ENCODE measurements at regions not wholly inside any gene's neighbourhood (a gene's known extent, or its start where the extent isn't known, plus 50 kb on each side); places are given as distances from the start of the nearest gene placed in this dataset.
"Not testable (repeated sequence)": the region's sequence is repeated elsewhere in the genome, so short reads cannot be mapped to it uniquely, and the experiment has no call there.

DNA sequence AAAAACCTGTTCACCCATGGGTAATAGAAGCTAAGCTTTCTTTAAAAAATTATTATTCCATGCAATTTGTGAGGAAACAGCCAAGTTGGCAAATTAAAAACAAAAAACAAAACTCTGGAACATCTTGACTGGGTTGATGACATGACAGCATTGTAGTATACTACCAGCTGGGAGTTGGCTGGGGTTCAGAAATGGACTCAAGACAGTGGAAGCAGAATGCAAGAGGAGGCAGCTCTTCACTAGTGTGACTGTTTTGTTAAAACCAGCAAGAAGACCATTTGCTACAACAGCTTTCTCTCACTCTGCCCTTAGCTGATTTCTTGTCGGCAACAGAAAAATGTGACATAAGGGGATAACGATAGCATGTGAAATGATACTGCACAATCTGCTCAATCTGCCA, 1298.9 kb upstream of the ADGRL4 start:
- H3K27me3 ChIP-seq (ENCODE audit: control insufficient read depth in 2 of 2, insufficient read depth in 2 of 2, low read length in 2 of 2): no peaks in the 10 kb centered on the region
- H3K27ac ChIP-seq (ENCODE audit: low read depth in 1 of 2, low read length in 2 of 2): no peak overlapping the region
- TF ChIP-seq, protein P1, sequence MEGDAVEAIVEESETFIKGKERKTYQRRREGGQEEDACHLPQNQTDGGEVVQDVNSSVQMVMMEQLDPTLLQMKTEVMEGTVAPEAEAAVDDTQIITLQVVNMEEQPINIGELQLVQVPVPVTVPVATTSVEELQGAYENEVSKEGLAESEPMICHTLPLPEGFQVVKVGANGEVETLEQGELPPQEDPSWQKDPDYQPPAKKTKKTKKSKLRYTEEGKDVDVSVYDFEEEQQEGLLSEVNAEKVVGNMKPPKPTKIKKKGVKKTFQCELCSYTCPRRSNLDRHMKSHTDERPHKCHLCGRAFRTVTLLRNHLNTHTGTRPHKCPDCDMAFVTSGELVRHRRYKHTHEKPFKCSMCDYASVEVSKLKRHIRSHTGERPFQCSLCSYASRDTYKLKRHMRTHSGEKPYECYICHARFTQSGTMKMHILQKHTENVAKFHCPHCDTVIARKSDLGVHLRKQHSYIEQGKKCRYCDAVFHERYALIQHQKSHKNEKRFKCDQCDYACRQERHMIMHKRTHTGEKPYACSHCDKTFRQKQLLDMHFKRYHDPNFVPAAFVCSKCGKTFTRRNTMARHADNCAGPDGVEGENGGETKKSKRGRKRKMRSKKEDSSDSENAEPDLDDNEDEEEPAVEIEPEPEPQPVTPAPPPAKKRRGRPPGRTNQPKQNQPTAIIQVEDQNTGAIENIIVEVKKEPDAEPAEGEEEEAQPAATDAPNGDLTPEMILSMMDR (IDR thresholded peaks at IDR 0.05): no peak
- Mint-ChIP-seq H3K4me3 (no peak overlapping the region), H3K36me3 (no peaks in the 10 kb centered on the region), H3K27me3 (ENCODE audit: low read depth in 3 of 3) (peaks cover 0 to 1% (median 0%) of the 10 kb centered on the region in 3 donors), H3K27ac (no peak overlapping the region), H3K9me3 (peaks cover 0 to 5% (median 0%) of the 10 kb centered on the region in 7 donors), H3K4me1 (no peaks in the 10 kb centered on the region)
- no peaks in the 10 kb centered on the region for H3K79me2 ChIP-seq (ENCODE audit: insufficient read depth, low read length)
- H3K4me3 ChIP-seq (replicated peaks in 1 of 3; ENCODE audit: low read depth in 2 of 3, low read length in 3 of 3): no peak overlapping the region
- intact Hi-C loops (cut with micrococcal nuclease): no loop called here
- no peak overlapping the region for H3K4me2 ChIP-seq (replicated peaks; ENCODE audit: extremely low read depth, low read length, poor library complexity, severe bottlenecking)
- no peaks in the 10 kb centered on the region for H4K20me1 ChIP-seq (ENCODE audit: insufficient read depth, low read length)
- H3K9ac ChIP-seq (ENCODE audit: insufficient read depth, low read length, poor library complexity, severe bottlenecking): no peak overlapping the region
- no peak for DNase-seq
- peaks cover 0 to 12% of the 10 kb centered on the region in 2 donors for H3K9me3 ChIP-seq (replicated peaks in 1 of 2; ENCODE audit: control insufficient read depth in 1 of 2, insufficient read depth in 1 of 2, low read length in 2 of 2)
- 80% methylated on average over 1 of the region's 2 CpGs for WGBS (ENCODE audit: insufficient coverage)
- H2AFZ ChIP-seq (ENCODE audit: insufficient read depth, low read depth, low read length, poor library complexity, severe bottlenecking): no peak overlapping the region
- no peaks in the 10 kb centered on the region for H3K4me1 ChIP-seq (ENCODE audit: control insufficient read depth in 1 of 2, insufficient read depth in 2 of 2, low read length in 2 of 2)
- no peaks in the 10 kb centered on the region for H3K36me3 ChIP-seq (replicated peaks in 1 of 2; ENCODE audit: control insufficient read depth in 1 of 2, insufficient read depth in 2 of 2, low read length in 2 of 2)

DNA sequence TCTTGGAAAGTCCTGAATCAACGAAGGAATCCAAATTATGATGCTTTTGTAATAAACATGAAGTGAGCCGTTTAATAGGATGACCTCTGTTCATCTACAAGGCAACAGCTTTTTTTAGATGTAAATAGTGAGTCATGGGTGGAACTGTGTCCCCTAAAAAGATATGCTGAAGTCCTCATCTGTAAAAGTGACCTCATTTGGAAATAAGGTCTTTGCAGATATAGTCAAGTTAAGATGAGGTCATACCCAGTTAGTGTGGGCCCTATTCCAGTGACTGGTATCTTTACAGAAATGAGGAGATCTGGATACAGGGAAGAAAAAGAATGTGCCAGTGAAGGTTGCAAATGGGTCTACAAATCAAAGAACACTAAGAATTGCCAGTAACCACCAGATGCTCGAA, 1287.3 kb upstream of the ADGRL4 start:
- no peaks in the 10 kb centered on the region for H3K4me1 Mint-ChIP-seq
- H3K4me3 Mint-ChIP-seq: no peak overlapping the region
- no peaks in the 10 kb centered on the region for H3K27me3 ChIP-seq (ENCODE audit: control insufficient read depth in 2 of 2, insufficient read depth in 2 of 2, low read length in 2 of 2)
- no peaks in the 10 kb centered on the region for H3K36me3 ChIP-seq (replicated peaks in 1 of 2; ENCODE audit: control insufficient read depth in 1 of 2, insufficient read depth in 2 of 2, low read length in 2 of 2)
- no peak overlapping the region for H3K27ac ChIP-seq (ENCODE audit: low read depth in 1 of 2, low read length in 2 of 2)
- H4K20me1 ChIP-seq (ENCODE audit: insufficient read depth, low read length): no peaks in the 10 kb centered on the region
- no CpG with 5 or more reads among the region's 3 CpGs for WGBS (ENCODE audit: insufficient coverage)
- H3K9ac ChIP-seq (ENCODE audit: insufficient read depth, low read length, poor library complexity, severe bottlenecking): no peak overlapping the region
- H3K79me2 ChIP-seq (ENCODE audit: insufficient read depth, low read length): no peaks in the 10 kb centered on the region
- no peak overlapping the region for H2AFZ ChIP-seq (ENCODE audit: insufficient read depth, low read depth, low read length, poor library complexity, severe bottlenecking)
- TF ChIP-seq, protein P1 (IDR thresholded peaks at IDR 0.05): no peak
- H3K9me3 ChIP-seq (replicated peaks in 1 of 2; ENCODE audit: control insufficient read depth in 1 of 2, insufficient read depth in 1 of 2, low read length in 2 of 2): no peaks in the 10 kb centered on the region
- no peak overlapping the region for H3K4me2 ChIP-seq (replicated peaks; ENCODE audit: extremely low read depth, low read length, poor library complexity, severe bottlenecking)
- H3K9me3 Mint-ChIP-seq: peaks cover 0 to 6% (median 2%) of the 10 kb centered on the region in 7 donors
- no peaks in the 10 kb centered on the region for H3K36me3 Mint-ChIP-seq
- no peak overlapping the region for H3K4me3 ChIP-seq (replicated peaks in 1 of 3; ENCODE audit: low read depth in 2 of 3, low read length in 3 of 3)
- intact Hi-C loops (cut with micrococcal nuclease): no loop called here
- H3K27ac Mint-ChIP-seq: no peak overlapping the region
- H3K27me3 Mint-ChIP-seq (ENCODE audit: low read depth in 3 of 3): no peaks in the 10 kb centered on the region
- H3K4me1 ChIP-seq (ENCODE audit: control insufficient read depth in 1 of 2, insufficient read depth in 2 of 2, low read length in 2 of 2): no peaks in the 10 kb centered on the region
- DNase-seq: no peak

DNA sequence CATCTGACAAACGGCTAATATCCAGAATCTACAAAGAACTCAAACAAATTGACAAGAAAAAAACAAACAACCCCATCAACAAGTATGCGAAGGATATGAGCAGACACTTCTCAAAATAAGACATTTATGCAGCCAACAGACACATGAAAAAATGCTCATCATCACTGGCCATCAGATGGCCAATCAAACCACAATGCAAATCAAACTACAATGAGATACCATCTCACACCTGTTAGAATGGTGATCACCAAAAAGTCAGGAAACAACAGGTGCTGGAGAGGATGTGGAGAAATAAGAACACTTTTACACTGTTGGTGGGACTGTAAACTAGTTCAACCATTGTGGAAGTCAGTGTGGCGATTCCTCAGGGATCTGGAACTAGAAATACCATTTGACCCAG, 1282.2 kb upstream of the ADGRL4 start:
- H3K27ac Mint-ChIP-seq; H3K4me3 ChIP-seq (replicated peaks in 1 of 3; ENCODE audit: low read depth in 2 of 3, low read length in 3 of 3); H2AFZ ChIP-seq (ENCODE audit: insufficient read depth, low read depth, low read length, poor library complexity, severe bottlenecking); H3K79me2 ChIP-seq (ENCODE audit: insufficient read depth, low read length); intact Hi-C loops (cut with micrococcal nuclease); H3K27me3 Mint-ChIP-seq (ENCODE audit: low read depth in 3 of 3); H3K27me3 ChIP-seq (ENCODE audit: control insufficient read depth in 2 of 2, insufficient read depth in 2 of 2, low read length in 2 of 2); H3K4me2 ChIP-seq (replicated peaks; ENCODE audit: extremely low read depth, low read length, poor library complexity, severe bottlenecking); H3K27ac ChIP-seq (ENCODE audit: low read depth in 1 of 2, low read length in 2 of 2); DNase-seq; H3K4me3 Mint-ChIP-seq; H3K9ac ChIP-seq (ENCODE audit: insufficient read depth, low read length, poor library complexity, severe bottlenecking); H4K20me1 ChIP-seq (ENCODE audit: insufficient read depth, low read length); H3K4me1 ChIP-seq (ENCODE audit: control insufficient read depth in 1 of 2, insufficient read depth in 2 of 2, low read length in 2 of 2); H3K36me3 Mint-ChIP-seq; H3K9me3 ChIP-seq (replicated peaks in 1 of 2; ENCODE audit: control insufficient read depth in 1 of 2, insufficient read depth in 1 of 2, low read length in 2 of 2); H3K4me1 Mint-ChIP-seq; H3K9me3 Mint-ChIP-seq; H3K36me3 ChIP-seq (replicated peaks in 1 of 2; ENCODE audit: control insufficient read depth in 1 of 2, insufficient read depth in 2 of 2, low read length in 2 of 2): not testable (repeated sequence)
- WGBS (ENCODE audit: insufficient coverage): 90% methylated on average over 2 of the region's 3 CpGs
